NCI-H1436 treated with DMSO at 0.1 percent for 48 hours (cell line): ENCODE measurements at regions not wholly inside any gene's neighbourhood (a gene's known extent, or its start where the extent isn't known, plus 50 kb on each side); places are given as distances from the start of the nearest gene placed in this dataset.
A peak's percentile ranks its signal among the peaks of the same experiment; 100 is the strongest.
"Not testable (repeated sequence)": the region's sequence is repeated elsewhere in the genome, so short reads cannot be mapped to it uniquely, and the experiment has no call there.

Experiments used
- DNase-seq: peaks from one replicate; lab custom pipeline; 2025; lab: John Stamatoyannopoulos, UW

DNA sequence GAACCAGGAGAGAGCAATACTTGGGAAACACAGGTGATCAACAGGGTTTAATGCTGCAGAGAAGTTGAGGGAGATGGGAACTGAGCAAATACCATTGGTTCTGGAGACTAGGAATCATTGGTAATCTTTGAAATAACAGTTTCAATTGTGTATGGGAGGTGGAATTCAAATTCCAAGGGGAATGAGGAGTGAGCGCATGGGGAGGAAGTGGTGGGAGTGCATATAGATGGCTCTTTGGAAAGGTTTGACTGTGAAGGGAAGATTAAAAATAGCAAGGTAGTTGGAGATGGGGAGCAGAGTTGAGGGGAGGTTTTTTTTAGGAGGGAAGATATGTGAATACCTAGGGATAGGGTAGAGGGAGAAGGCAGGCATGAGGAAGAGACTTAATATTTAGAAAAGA is 51.1 kb upstream of the ROPN1 start:
- no peak for DNase-seq

- DNase-seq, result no peak
Observed at GRCh38 chr3:124044956-124045355, 53.0 kb upstream of the ROPN1 start.

DNA sequence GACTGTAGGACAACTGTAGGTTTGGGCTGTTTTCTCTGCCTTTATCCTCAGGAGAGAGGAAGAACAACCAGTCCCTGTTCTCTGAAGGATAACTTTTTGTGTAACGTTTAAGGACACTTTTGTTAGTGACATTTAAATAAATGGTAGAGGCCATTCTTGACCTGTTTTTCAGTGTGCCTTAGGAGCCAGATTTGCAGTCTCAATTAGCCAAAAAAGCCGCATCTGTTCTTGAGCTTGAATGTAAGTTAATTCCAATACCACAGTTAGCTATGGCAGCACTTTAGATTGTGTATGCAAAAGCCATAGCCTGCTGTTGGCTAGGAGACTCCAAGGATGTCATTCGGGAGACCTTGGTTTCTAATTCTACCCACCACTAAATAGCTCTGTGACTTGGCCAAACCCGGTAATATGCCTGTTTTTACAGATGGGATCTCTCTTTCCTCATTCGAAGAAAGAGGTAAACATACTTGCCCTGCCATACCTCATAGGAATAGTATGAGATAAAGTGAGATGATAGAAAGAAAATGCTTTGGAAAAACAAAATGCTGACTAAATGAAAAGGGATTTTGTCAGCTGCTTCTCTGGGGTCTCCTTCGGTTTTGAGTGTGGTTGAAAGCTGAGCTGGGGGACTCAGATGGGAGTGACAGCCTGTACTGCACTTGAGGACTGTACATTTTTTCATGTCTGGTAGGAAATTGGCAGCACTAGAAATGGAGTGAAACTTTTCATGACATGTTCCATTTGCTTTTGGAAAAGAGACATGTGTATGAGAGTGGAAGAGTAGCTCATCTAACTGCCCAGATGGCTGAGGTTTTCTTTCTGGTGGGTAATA is 57.3 kb upstream of the ROPN1 start:
- DNase-seq, result no peak

- no peak for DNase-seq
Observed at GRCh38 chr3:124051636-124052035, 59.7 kb upstream of the ROPN1 start.

- DNase-seq, result no peak
Observed at GRCh38 chr3:124053871-124054270, 61.9 kb upstream of the ROPN1 start.

GRCh38 chr3:124056846-124057245 is 64.9 kb upstream of the ROPN1 start:
- no peak for DNase-seq

DNA sequence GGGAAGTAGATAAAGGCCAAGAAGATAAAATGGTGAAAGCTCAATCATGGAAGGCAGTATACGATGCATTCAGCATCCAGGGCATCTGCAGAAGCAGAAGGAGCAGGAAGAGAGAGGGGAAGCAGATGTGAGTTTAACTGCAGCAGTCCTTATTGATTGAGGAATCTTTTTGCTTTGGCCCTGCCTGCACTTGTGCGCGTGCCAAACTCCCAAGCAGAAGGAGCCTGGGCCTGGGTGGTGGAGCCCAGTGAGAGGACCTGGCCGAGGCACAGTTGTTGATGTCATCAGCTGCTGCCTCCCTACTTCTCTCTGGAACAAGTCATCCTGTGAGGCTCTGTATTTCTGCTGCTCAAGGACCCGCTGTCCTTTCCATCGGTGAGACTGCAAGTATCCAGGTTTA is 65.5 kb upstream of the ROPN1 start:
- no peak for DNase-seq

- no peak for DNase-seq
Observed at GRCh38 chr3:124059580-124059979, 67.7 kb upstream of the ROPN1 start.

DNA sequence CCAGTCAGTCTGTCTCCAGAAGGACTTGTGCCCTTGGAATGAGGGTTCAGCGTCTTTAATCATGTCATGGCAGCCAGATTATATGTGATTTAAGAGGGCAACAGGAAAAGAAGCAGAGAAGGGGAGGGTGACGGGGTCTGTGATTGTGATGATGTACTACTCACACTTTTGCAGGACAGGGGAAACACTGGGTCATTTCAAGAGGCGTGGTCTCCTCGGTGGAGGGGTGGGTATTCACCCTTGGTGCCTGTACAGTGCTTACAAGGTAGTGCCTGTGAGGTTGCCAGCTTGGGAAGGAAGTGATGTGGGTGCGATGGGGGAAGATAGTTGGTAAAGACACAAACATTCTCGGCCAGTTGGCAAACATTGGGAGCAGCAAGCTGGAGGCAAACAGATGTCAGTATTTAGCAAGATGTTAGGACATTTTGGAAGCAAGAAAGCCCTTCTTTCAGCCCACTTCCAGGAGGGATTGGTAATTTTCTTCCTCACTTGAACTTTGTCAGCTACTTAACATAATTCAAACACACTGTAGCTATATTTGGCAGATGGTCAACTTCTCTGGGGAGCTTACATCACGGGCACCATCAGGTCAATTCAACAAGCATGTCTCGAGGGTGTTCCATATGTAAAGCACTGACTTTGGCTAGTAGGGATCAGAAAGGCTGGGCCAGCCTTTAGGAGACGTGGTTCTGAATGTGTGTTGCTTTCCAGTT is 71.4 kb upstream of the ROPN1 start:
- no peak for DNase-seq

DNA sequence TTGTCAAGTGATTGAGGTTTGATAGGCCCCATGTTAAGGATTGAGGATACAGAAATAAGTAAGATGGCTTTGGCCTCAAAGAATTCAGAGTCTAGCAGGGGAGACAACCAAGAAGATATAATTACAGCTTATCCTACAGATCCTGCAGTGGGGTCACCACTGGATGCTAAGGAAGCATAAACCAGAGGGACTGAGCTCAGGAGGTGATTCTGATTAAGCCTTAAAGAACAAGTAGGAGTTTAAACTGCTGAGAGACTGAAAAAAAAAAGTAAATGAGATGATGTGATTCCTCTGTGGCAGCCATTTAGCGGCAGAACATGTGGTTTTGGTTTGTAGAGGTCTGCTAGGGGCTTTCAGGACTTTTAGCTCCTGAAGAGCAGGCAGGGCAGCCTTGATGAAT is 72.1 kb upstream of the ROPN1 start:
- DNase-seq, result no peak

DNA sequence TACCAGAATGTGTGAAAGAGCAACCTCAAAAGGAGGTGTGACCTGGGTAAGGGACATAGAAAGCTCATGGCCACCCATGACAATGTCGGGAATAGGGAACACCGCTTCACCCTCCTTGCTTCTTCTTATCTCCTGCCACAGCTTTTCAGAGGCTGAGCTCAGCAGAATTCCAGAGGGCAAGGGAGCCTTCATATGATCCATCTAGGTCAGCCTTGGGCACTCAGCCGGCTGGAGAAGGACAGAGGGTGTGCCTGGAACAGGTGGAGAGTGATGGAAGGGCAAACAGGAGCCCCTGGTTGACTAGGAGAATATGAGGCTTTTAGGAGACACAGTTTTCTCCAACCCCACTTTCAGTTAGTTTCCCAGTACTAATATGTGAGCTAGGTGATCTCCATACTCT is 74.6 kb upstream of the ROPN1 start:
- DNase-seq, result not testable (repeated sequence)

GRCh38 chr3:124069706-124070105 is 77.8 kb upstream of the ROPN1 start:
- DNase-seq, result not testable (repeated sequence)

- not testable (repeated sequence) for DNase-seq
Observed at GRCh38 chr3:124075090-124075489, 83.2 kb upstream of the ROPN1 start.

GRCh38 chr3:124075753-124076152 is 83.8 kb upstream of the ROPN1 start:
- DNase-seq, result no peak

DNA sequence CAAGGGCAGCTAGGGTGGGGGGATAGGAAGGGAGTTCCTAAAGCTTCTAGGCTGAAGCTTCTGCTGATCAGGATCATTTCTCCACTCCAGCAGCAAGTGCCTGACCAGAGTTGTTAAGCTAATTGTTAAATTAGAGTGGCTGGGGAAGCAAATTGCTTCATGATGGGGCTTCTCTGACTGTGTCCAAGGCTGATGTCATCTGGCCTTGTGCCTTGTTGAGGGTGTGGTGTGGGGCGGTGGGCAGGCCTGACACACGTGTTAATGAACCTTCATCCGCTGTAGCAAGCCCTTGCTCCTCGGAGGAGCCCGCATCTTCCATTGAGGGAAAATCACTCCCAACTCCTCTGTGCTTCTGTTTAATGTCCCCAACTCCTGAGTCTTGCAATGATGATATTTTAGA is 84.3 kb upstream of the ROPN1 start:
- no peak for DNase-seq

DNA sequence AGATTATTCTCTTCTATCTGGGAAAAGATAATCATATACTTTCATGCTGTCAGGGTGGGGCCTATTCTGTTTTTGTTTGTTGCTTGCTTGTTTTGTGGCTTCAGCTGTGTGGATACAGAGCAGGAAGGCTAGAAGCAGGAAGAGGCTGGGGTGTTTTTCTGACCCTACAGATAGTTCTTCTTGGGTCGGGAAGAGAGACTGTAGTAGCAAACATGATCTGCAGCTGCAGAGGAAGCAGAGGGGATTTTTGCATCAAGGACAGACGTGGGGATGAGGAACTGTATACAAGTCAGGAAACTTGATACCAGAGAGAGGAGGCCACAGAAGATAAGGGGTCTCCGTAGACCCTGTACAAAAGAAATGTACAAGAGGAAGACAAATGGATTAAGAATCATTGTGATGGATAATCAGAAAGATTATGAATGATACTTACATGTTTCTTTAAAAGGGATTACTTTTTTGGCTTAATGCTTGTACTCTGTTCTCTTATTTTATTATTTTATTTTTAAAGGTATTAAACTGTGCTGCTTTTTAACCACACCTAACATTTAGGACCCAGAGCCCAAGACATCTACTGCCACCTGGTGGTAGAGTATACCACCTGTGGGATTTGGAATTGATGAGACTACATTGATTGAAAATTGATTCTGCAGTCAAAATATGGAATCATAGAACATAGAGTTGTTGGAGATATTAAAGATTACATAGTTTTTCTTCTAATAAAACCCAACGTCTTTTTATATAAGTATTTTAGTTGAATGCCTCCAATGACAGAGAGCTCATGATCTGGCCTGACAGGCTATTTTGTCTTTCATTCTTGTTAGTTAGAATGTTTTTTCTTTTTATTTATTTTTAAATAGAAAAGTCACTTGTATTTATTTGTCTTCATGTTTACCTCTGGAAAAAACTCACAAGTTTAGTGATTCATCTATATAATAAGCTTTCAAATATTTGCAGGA is 87.3 kb upstream of the ROPN1 start:
- peak; percentile 31 for DNase-seq

GRCh38 chr3:124079912-124080276 is 88.0 kb upstream of the ROPN1 start:
- no peak for DNase-seq

GRCh38 chr3:124082343-124082742 is 90.4 kb upstream of the ROPN1 start:
- DNase-seq, result no peak

- DNase-seq, result no peak
Observed at GRCh38 chr3:124084022-124084881, 92.3 kb upstream of the ROPN1 start.

GRCh38 chr3:124088801-124089200 is 96.9 kb upstream of the ROPN1 start:
- no peak for DNase-seq

GRCh38 chr3:124089214-124089613 is 97.3 kb upstream of the ROPN1 start:
- DNase-seq, result no peak
